ENCODE measurements at regions not wholly inside any gene's neighbourhood (a gene's known extent, or its start where the extent isn't known, plus 50 kb on each side); places are given as distances from the start of the nearest gene placed in this dataset.

DNA sequence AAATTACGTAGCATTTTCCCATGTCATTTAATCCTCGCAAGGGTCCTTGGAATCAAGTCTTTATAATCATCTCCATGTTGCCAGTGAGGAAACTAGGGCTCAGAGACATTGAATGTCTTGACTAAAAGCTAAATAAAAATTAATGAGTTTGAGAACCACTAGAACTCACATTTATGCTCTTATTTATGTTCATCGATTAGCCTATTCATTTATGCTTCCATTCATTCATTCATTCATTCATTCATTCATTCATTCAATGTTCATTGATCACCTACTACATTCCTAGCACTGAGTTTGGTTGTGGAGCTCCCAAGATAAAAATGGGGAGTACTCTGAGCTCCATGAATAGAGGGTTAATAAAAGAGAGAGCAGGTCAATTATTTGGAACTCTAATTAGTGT lies 59.7 kb downstream of the KCNA1 start:
- no peaks in the 10 kb centered on the region for H3K9me3 Mint-ChIP-seq
- no peaks in the 10 kb centered on the region for H3K4me1 Mint-ChIP-seq (ENCODE audit: low read depth)
- no peak for DNase-seq
- peaks cover 29% of the 10 kb centered on the region for H3K27me3 Mint-ChIP-seq
- H3K27ac Mint-ChIP-seq, result no peak overlapping the region
- no peaks in the 10 kb centered on the region for H3K36me3 Mint-ChIP-seq (ENCODE audit: low read depth)
- no peak overlapping the region for H3K4me3 Mint-ChIP-seq

DNA sequence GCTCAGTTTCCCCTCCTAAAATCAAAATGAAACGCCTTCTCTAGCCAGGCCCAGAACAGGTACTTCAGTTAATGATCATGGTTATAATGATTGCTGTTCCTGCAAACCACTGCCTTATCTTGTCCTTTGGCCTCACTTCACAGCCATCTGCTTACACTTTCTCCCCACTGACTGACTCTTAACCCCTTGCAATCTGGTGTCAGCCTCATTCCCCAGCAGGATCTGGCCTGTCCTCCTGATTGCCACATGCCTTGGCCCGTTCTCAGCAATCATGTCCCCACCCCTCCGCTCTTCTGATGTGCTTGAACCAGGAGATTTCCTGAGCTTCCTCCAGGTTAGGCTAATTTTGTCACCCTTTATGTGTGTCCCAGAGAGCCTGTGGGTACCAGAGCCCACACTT lies 64.5 kb downstream of the KCNA1 start:
- DNase-seq, result no peak
- Mint-ChIP-seq H3K27ac (no peak overlapping the region), H3K4me1 (ENCODE audit: low read depth) (no peaks in the 10 kb centered on the region), H3K4me3 (no peak overlapping the region), H3K27me3 (peaks cover 53% of the 10 kb centered on the region), H3K9me3 (no peaks in the 10 kb centered on the region), H3K36me3 (ENCODE audit: low read depth) (no peaks in the 10 kb centered on the region)

DNA sequence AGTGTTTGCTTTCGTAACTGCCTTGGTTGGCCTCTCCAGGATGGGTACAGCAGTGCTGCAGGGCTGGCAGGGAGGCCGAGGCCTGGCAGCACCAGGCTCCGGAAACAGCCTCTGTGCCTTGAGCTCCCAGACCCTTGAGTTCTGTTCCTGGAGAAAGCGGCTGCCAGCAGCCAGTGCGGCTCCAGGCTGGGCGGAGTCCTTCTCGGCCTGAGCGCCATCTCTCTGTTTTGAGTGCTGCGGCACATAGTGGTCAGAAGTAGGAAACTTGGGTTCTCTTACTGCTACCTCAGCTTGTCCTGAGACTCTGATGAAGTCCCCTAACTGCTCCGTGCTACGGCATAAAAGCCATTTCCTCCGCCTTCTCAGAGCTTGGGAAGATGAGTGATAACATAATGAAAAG lies 65.9 kb downstream of the KCNA1 start:
- H3K4me1 Mint-ChIP-seq (ENCODE audit: low read depth), result no peaks in the 10 kb centered on the region
- H3K27ac Mint-ChIP-seq, result no peak overlapping the region
- H3K4me3 Mint-ChIP-seq, result no peak overlapping the region
- H3K36me3 Mint-ChIP-seq (ENCODE audit: low read depth), result no peaks in the 10 kb centered on the region
- H3K27me3 Mint-ChIP-seq, result peaks cover 42% of the 10 kb centered on the region
- DNase-seq, result no peak
- H3K9me3 Mint-ChIP-seq, result no peaks in the 10 kb centered on the region

DNA sequence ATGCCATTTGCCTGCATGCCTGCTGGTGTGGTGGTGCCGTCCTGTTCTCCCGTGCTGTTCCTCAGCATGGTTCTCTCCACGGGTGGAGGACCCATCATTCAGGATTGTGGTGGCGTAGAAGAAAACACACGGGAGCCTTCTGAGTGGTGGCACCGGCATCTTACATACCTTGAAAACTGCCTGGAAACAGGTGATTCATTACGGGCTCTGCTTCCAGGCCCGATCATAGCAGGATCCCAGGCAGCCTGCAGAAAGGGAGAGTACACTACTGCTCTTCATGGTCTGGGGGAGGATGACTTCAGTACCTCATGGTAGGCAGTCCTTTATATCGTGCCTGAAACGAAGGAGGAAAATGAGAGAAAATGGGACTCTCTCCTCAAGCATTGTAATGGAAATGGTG lies 66.6 kb upstream of the KCNA5 start:
- no peaks in the 10 kb centered on the region for H3K4me1 Mint-ChIP-seq (ENCODE audit: low read depth)
- no peak for DNase-seq
- H3K4me3 Mint-ChIP-seq, result no peak overlapping the region
- H3K27ac Mint-ChIP-seq, result no peak overlapping the region
- H3K27me3 Mint-ChIP-seq, result peaks cover 43% of the 10 kb centered on the region
- no peaks in the 10 kb centered on the region for H3K9me3 Mint-ChIP-seq
- no peaks in the 10 kb centered on the region for H3K36me3 Mint-ChIP-seq (ENCODE audit: low read depth)

DNA sequence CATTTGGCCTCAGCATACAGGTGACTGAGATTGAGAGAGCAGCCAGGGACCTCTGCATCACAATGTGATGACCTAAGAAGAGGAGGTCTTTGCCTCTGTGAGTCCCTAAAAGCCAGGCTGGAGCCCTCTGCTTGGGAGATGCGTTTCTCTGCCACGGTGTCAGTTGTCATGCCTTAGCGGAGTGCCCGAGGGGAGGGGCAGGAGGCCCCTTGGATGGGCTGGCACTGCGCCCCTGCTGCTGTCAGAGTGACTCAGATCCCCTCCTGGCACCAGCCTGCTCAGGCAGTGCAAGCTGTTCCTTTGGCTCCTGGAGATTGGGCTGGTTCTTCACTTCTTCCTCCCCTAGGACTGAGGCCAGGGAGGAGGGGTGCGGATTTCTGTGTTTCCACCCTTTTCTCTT lies 64.9 kb upstream of the KCNA5 start:
- Mint-ChIP-seq H3K36me3 (ENCODE audit: low read depth) (no peaks in the 10 kb centered on the region), H3K27ac (no peak overlapping the region), H3K9me3 (no peaks in the 10 kb centered on the region), H3K4me1 (ENCODE audit: low read depth) (no peaks in the 10 kb centered on the region), H3K4me3 (no peak overlapping the region), H3K27me3 (peaks cover 52% of the 10 kb centered on the region)
- no peak for DNase-seq

DNA sequence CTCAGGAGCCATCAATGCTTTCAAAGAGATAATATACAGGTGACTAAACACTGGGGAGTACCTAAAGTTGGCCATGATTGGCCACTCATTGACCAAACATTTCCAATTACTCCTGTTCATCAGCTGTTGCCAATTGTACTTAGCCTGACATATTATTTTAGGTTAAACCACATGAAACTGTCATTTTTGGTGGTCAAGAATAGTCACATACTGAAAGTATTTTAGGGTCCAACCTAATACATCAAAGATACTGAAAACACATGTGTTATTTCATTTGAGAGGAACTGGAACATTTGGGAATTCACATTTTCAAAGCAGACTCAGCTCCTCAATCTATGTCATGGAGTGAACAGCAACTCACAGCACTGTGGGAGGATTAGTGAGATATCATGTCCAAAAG lies 63.9 kb upstream of the KCNA5 start:
- no peaks in the 10 kb centered on the region for H3K36me3 Mint-ChIP-seq (ENCODE audit: low read depth)
- no peak overlapping the region for H3K27ac Mint-ChIP-seq
- no peak for DNase-seq
- H3K9me3 Mint-ChIP-seq, result no peaks in the 10 kb centered on the region
- H3K4me3 Mint-ChIP-seq, result no peak overlapping the region
- no peaks in the 10 kb centered on the region for H3K4me1 Mint-ChIP-seq (ENCODE audit: low read depth)
- H3K27me3 Mint-ChIP-seq, result peaks cover 49% of the 10 kb centered on the region

DNA sequence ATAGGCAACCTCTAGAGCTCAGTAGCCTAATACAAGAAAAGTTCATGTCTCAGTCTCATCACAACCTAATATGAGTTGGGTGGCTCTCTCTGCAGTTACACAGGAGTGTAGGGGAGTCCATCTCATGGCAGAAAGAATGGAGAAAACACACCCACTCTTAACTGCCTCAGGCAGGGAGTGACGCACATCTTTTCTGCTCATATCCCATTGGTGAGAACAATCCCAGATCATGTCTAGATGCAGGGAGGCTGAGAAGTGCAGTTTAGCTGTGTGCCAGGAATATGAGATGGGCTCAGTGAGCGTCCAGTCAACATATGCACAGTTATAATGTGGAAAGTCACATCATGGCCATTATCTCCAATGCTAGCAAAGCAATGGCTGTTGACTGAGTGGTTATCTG lies 59.3 kb upstream of the KCNA5 start:
- H3K9me3 Mint-ChIP-seq, result no peaks in the 10 kb centered on the region
- peaks cover 37% of the 10 kb centered on the region for H3K27me3 Mint-ChIP-seq
- H3K27ac Mint-ChIP-seq, result no peak overlapping the region
- no peak for DNase-seq
- no peak overlapping the region for H3K4me3 Mint-ChIP-seq
- no peaks in the 10 kb centered on the region for H3K4me1 Mint-ChIP-seq (ENCODE audit: low read depth)
- H3K36me3 Mint-ChIP-seq (ENCODE audit: low read depth), result no peaks in the 10 kb centered on the region

DNA sequence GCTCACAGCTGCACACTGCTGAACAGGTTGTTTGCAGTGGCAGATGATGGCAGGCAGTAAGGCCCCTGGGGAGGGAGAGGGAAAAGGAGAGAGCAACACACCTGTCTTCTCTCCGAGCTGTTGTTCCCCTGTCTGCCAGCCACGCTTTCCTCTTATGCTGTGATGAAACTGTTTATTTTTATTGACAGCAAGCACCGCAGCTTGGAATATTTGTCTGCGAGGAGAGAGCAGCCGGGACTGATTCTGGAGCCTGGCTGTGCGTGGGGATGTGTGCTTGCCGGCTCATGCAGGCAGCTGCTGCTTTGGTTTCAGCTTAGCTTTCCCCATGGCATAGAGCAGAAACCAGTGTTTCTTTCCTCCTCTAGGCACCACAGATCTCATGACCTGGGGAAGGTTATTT lies 58.7 kb upstream of the KCNA5 start:
- H3K4me3 Mint-ChIP-seq, result no peak overlapping the region
- H3K27me3 Mint-ChIP-seq, result peaks cover 41% of the 10 kb centered on the region
- no peaks in the 10 kb centered on the region for H3K36me3 Mint-ChIP-seq (ENCODE audit: low read depth)
- no peaks in the 10 kb centered on the region for H3K9me3 Mint-ChIP-seq
- no peak overlapping the region for H3K27ac Mint-ChIP-seq
- DNase-seq, result no peak
- no peaks in the 10 kb centered on the region for H3K4me1 Mint-ChIP-seq (ENCODE audit: low read depth)

DNA sequence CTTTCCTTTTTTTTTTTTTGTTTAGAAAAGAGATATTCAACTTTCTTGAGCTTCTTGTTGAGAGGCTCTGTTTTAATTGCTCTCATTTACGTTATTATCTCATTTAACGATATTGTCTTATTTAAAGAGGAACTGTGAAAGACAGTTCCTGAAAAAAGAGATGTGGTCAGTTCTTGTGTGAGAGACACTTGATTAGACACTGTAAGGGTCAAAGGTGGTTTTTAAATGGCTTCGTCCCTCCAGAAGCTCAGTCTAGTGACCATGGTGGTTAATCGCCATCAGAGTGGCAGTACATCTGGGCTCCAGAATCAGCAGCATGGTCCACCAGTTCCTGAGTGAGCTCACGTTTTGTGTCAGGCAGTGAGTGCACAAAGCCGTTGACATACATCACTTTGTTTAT lies 57.9 kb upstream of the KCNA5 start:
- no peaks in the 10 kb centered on the region for H3K36me3 Mint-ChIP-seq (ENCODE audit: low read depth)
- H3K4me1 Mint-ChIP-seq (ENCODE audit: low read depth), result no peaks in the 10 kb centered on the region
- no peak overlapping the region for H3K27ac Mint-ChIP-seq
- H3K9me3 Mint-ChIP-seq, result no peaks in the 10 kb centered on the region
- no peak overlapping the region for H3K4me3 Mint-ChIP-seq
- H3K27me3 Mint-ChIP-seq, result peaks cover 42% of the 10 kb centered on the region
- DNase-seq, result no peak

DNA sequence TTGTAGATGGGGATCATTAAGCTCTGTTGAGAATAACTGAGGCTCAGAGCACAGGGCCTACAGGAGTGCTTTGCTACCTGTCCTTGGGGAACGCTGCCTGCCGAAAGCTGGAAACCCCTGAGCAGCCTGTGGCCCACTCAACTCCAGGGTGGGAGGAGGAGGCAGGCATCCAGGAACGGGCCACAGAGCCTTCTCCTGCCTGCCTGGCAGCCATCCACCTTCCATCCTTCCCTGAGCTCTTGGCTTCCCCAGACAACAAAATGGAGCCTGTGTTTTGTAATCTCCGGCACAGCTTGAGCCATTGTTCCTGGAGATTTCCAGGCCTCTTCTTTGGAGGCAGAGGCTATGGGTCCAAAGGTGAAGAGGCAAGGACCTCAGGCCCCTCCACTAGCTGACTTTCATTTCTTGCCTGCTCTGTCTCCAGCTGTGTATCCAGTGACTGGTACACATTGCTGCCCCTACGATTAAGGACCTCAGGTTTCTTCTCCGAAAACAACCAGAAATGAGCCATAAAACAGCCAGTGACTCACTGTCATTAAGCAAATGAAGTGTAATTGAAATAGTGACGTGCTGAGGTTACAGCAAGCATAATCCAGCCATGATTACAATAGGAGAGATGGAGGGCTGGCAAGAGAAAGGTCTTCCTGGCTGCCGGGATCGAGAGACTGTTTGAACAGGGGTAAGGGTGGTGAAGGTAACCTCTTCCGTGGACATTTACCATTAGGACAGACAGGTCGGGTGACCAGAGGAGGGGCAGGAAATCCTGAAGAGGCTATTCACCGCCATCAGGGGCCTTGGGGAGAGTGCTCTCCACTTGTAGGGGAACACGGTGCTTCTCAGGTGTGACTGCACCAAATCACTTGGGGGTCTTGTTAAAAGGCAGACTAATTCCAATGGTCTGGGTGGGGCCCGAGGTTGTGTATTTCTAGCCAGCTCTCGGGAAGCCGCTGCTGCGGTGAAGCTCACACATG lies 56.3 kb upstream of the KCNA5 start:
- Mint-ChIP-seq H3K4me1 (ENCODE audit: low read depth) (no peaks in the 10 kb centered on the region), H3K36me3 (ENCODE audit: low read depth) (no peaks in the 10 kb centered on the region), H3K9me3 (no peaks in the 10 kb centered on the region), H3K27me3 (peaks cover 37% of the 10 kb centered on the region), H3K27ac (no peak overlapping the region), H3K4me3 (no peak overlapping the region)
- no peak for DNase-seq

DNA sequence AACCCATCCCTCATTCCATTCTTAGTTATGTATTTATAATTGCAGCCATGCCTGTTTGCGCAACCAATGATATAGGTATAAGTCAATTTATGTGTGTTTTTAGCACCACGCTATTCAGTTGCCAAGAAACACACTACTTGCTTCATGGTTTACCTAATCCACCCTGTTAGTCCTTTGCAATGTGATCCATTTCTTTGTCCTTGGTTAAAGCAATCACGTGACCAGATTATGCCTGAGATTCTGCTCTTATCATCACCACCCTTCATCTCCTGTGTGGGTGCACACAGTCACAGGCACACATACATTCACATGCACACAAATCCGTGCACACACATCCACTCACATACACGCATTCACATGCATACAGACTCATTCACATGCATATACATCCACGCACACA lies 52.3 kb upstream of the KCNA5 start:
- H3K27ac Mint-ChIP-seq, result no peak overlapping the region
- no peaks in the 10 kb centered on the region for H3K4me1 Mint-ChIP-seq (ENCODE audit: low read depth)
- DNase-seq, result no peak
- peaks cover 27% of the 10 kb centered on the region for H3K27me3 Mint-ChIP-seq
- no peaks in the 10 kb centered on the region for H3K36me3 Mint-ChIP-seq (ENCODE audit: low read depth)
- no peaks in the 10 kb centered on the region for H3K9me3 Mint-ChIP-seq
- no peak overlapping the region for H3K4me3 Mint-ChIP-seq

DNA sequence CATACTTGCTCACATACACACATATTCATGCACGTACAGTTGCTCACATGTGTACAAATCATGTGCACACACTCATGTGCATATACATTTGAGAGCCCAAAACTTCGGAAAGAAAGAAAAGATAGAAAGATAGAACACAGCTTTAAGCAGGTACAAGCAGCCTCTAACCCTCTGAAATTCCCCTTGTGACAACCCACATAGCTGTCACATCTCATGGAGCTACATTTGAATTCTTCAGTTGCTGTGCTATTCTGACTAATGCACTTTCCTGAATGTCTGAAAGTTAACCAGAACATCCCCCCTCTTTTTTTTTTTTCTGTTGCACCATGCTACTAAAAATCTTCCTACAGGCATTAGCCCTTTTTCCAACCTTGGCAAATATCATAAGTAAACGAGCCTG lies 51.9 kb upstream of the KCNA5 start:
- Mint-ChIP-seq H3K9me3 (no peaks in the 10 kb centered on the region), H3K27ac (no peak overlapping the region), H3K4me1 (ENCODE audit: low read depth) (no peaks in the 10 kb centered on the region), H3K4me3 (no peak overlapping the region), H3K27me3 (peaks cover 30% of the 10 kb centered on the region), H3K36me3 (ENCODE audit: low read depth) (no peaks in the 10 kb centered on the region)
- no peak for DNase-seq

DNA sequence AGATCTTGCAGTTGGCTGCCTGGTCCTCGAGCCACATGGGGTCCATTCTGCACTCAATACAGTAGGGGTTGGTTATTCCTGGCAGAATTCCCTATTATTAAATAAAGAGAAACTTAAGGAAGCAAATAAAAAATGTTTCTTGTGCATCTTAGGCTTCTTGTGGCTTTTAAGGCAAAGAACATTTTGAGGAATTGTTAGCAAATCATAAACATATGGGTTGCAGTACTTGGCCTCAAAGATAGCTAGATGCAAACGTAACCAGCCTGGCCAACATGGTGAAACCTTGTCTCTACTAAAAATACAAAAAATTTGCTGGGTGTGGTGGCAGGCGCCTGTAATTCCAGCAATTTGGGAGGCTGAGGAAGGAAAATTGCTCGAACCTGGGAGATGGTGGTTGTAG lies 50.8 kb upstream of the KCNA5 start:
- Mint-ChIP-seq H3K4me1 (ENCODE audit: low read depth) (no peaks in the 10 kb centered on the region), H3K36me3 (ENCODE audit: low read depth) (no peaks in the 10 kb centered on the region)

More for the DNA sequence above, 50.8 kb upstream of the KCNA5 start:
- DNase-seq, result no peak
- no peak overlapping the region for H3K27ac Mint-ChIP-seq
- no peak overlapping the region for H3K4me3 Mint-ChIP-seq
- H3K27me3 Mint-ChIP-seq, result peaks cover 30% of the 10 kb centered on the region
- H3K9me3 Mint-ChIP-seq, result no peaks in the 10 kb centered on the region
